ENCODE measurements at regions not wholly inside any gene's neighbourhood (a gene's known extent, or its start where the extent isn't known, plus 50 kb on each side); places are given as distances from the start of the nearest gene placed in this dataset.

GRCh38 chr20:18978311-18978710 lies 164.7 kb downstream of the SCP2D1 start:
- Histone ChIP-seq H3K14ac (ENCODE audit: insufficient read length) (no peak overlapping the region), H4K20me1 (replicated peaks in 1 of 2; ENCODE audit: control insufficient read depth in 1 of 2, insufficient read depth in 2 of 2, low read length in 2 of 2) (no peaks in the 10 kb centered on the region), H2BK5ac (ENCODE audit: low read depth, low read length) (no peak overlapping the region), H3K4me2 (ENCODE audit: insufficient read depth in 1 of 2, low read depth in 2 of 2, low read length in 2 of 2) (no peak overlapping the region), H3K4ac (replicated peaks; ENCODE audit: insufficient read length, low read depth, low read length) (no peak overlapping the region), H3K9ac (replicated peaks in 1 of 4; ENCODE audit: extremely low read depth in 1 of 4, low read depth in 3 of 4, low read length in 3 of 4) (no peak overlapping the region), H3K36me3 (ENCODE audit: control insufficient read depth in 2 of 4, insufficient read depth in 4 of 4, low read length in 3 of 4) (no peaks in the 10 kb centered on the region), H3K79me1 (ENCODE audit: low read depth, low read length) (no peaks in the 10 kb centered on the region), H3K4me3 (ENCODE audit: extremely low read depth in 1 of 4, insufficient read depth in 2 of 4, low read depth in 3 of 4, low read length in 4 of 4) (no peak overlapping the region), H3K4me1 (replicated peaks in 1 of 4; ENCODE audit: control insufficient read depth in 3 of 4, insufficient read depth in 4 of 4, low read length in 3 of 4) (no peaks in the 10 kb centered on the region), H2BK120ac (replicated peaks; ENCODE audit: low read depth, low read length) (no peak overlapping the region), H4K91ac (replicated peaks; ENCODE audit: insufficient read length, low read length) (no peak overlapping the region), H2BK15ac (ENCODE audit: low read length) (no peak overlapping the region), H2AK5ac (ENCODE audit: low read depth, low read length) (no peak overlapping the region), H2BK12ac (ENCODE audit: low read depth, low read length) (no peak overlapping the region), H4K8ac (ENCODE audit: extremely low read depth, insufficient read depth, low read length) (no peak overlapping the region), H3K23ac (ENCODE audit: insufficient read length) (no peak overlapping the region), H3K79me2 (ENCODE audit: control insufficient read depth in 1 of 2, insufficient read depth in 2 of 2, low read length in 2 of 2) (no peaks in the 10 kb centered on the region), H3K56ac (replicated peaks; ENCODE audit: insufficient read length, low read depth, low read length) (no peak overlapping the region), H3K9me3 (ENCODE audit: insufficient read depth in 2 of 2, low read depth in 1 of 2, low read length in 1 of 2) (no peaks in the 10 kb centered on the region), H4K5ac (ENCODE audit: insufficient read length, low read depth, low read length) (no peak overlapping the region), H2AFZ (ENCODE audit: low read length) (0 out of 2 replicates have a peak overlapping the region, but pooled peaks have one; percentile 33), H3K27me3 (replicated peaks in 1 of 4; ENCODE audit: control insufficient read depth in 3 of 4, extremely low read depth in 1 of 4, insufficient read depth in 3 of 4, low read length in 3 of 4) (no peaks in the 10 kb centered on the region; a peak in 1 of 7 replicates), H2BK20ac (ENCODE audit: low read length) (no peak overlapping the region), H3K18ac (ENCODE audit: extremely low read depth, low read length) (no peak overlapping the region), H3K23me2 (ENCODE audit: low read depth, low read length) (no peaks in the 10 kb centered on the region), H3K27ac (ENCODE audit: low read depth, low read length) (no peak overlapping the region)
- DNase-seq (ENCODE audit: low read depth in 1 of 2, low spot score in 2 of 2) (no peak), FAIRE-seq (no peak)
- ChIA-PET CTCF (ENCODE audit: partially characterized antibody) (no interaction called here), POLR2A (ENCODE audit: partially characterized antibody) (no interaction called here)
- TF ChIP-seq RFX5 (IDR thresholded peaks at IDR 0.05; ENCODE audit: borderline replicate concordance, low read depth, low read length): no peak
- TF ChIP-seq ATF2 (IDR thresholded peaks at IDR 0.05; ENCODE audit: low read length): no peak
- no peak for TF ChIP-seq TAF7 (optimal IDR thresholded peaks at IDR 0.05; ENCODE audit: borderline replicate concordance, low read depth, low read length)
- no peak for TF ChIP-seq ASH2L (IDR thresholded peaks at IDR 0.05; ENCODE audit: low read length)
- no peak for TF ChIP-seq FOSL1 (IDR thresholded peaks at IDR 0.05; ENCODE audit: insufficient read depth, low read depth, low read length)
- 78% methylated on average over 2 of the region's 2 CpGs; no CpG with 5 or more reads in 1 of the 2 experiments for WGBS, 2 experiments (ENCODE audit: extremely low coverage in 1 of 2, insufficient coverage in 1 of 2, insufficient read length in 1 of 2, insufficient replicate concordance in 2 of 2, low coverage in 1 of 2, low lambda C conversion rate in 2 of 2, missing lambda C conversion rate in 1 of 2)

All from H1 (cell line).